GM23338 (cell line): ENCODE measurements at regions not wholly inside any gene's neighbourhood (a gene's known extent, or its start where the extent isn't known, plus 50 kb on each side); places are given as distances from the start of the nearest gene placed in this dataset.

Experiments
- ATAC-seq: fragments of 200-7000 bp; cut with Tn5 transposase; 3 replicates; pipeline ENCODE4 v1.9.1; 2020
- DNase-seq: peaks from one replicate; pipeline ENCODE4 v3.0.0-alpha.2; 2015; ENCODE audit warnings: low spot score
- H2AFZ ChIP-seq: fragments of 200-600 bp; sonication (generic); 2 replicates; pipeline ENCODE4 v1.8.0; 2016; ENCODE audit warnings: antibody characterized with exemption, mild to moderate bottlenecking, moderate library complexity
- H3F3A ChIP-seq: fragments of 200-600 bp; sonication (generic); replicated peaks from 2 replicates; pipeline ENCODE4 v1.8.0; 2017; ENCODE audit warnings: antibody characterized with exemption, mixed run types, low read depth
- H3K27ac ChIP-seq: fragments of 200-600 bp; sonication (generic); 2 replicates; pipeline ENCODE4 v1.6.1; 2016; ENCODE audit warnings: low read depth
- H3K27me3 ChIP-seq: fragments of 200-600 bp; sonication (generic); 2 replicates; pipeline ENCODE4 v1.8.0; 2016; ENCODE audit warnings: mild to moderate bottlenecking, mixed run types, moderate library complexity; ENCODE audit not compliant: insufficient read depth
- H3K36me3 ChIP-seq: fragments of 200-600 bp; sonication (generic); 2 replicates; pipeline ENCODE4 v1.8.0; 2016; ENCODE audit warnings: mild to moderate bottlenecking; ENCODE audit not compliant: insufficient read depth
- H3K4me1 ChIP-seq: fragments of 200-600 bp; sonication (generic); 2 replicates; pipeline ENCODE4 v1.8.0; 2016; ENCODE audit warnings: mild to moderate bottlenecking, moderate library complexity; ENCODE audit not compliant: insufficient read depth
- H3K4me2 ChIP-seq: fragments of 200-600 bp; sonication (generic); 2 replicates; pipeline ENCODE4 v1.7.1; 2017; ENCODE audit warnings: mixed run types
- H3K4me3 ChIP-seq: fragments of 200-600 bp; sonication (generic); 2 replicates; pipeline ENCODE4 v1.6.1; 2016; ENCODE audit warnings: mixed run types
- H3K79me2 ChIP-seq: fragments of 200-600 bp; sonication (generic); replicated peaks from 2 replicates; pipeline ENCODE4 v1.8.0; 2017; ENCODE audit warnings: mild to moderate bottlenecking; ENCODE audit not compliant: insufficient read depth
- H3K9me2 ChIP-seq: fragments of 200-600 bp; sonication (generic); 2 replicates; pipeline ENCODE4 v1.8.0; 2017; ENCODE audit not compliant: insufficient read depth
- H4K20me1 ChIP-seq: fragments of 200-600 bp; sonication (generic); replicated peaks from 2 replicates; pipeline ENCODE4 v1.8.0; 2017; ENCODE audit warnings: mild to moderate bottlenecking; ENCODE audit not compliant: insufficient read depth
- H3K27ac Mint-ChIP-seq: 2 replicates; pipeline ENCODE4 v1.8.0; 2020; ENCODE audit warnings: inconsistent platforms, mild to moderate bottlenecking, moderate library complexity, mixed read lengths
- H3K27me3 Mint-ChIP-seq: 3 replicates; pipeline ENCODE4 v1.8.0; 2022; ENCODE audit warnings: low read depth, mild to moderate bottlenecking, moderate library complexity, mixed read lengths, inconsistent platforms; ENCODE audit not compliant: insufficient read depth, poor library complexity
- H3K36me3 Mint-ChIP-seq: 3 replicates; pipeline ENCODE4 v1.8.0; 2021; ENCODE audit warnings: low read depth, mild to moderate bottlenecking, inconsistent platforms, moderate library complexity, mixed read lengths
- H3K4me1 Mint-ChIP-seq: 3 replicates; pipeline ENCODE4 v1.8.0; 2020; ENCODE audit warnings: mild to moderate bottlenecking, inconsistent platforms, mixed read lengths
- H3K4me3 Mint-ChIP-seq: 3 replicates; pipeline ENCODE4 v1.8.0; 2021; ENCODE audit warnings: moderate library complexity, mild to moderate bottlenecking, inconsistent platforms, mixed read lengths
- H3K9me3 Mint-ChIP-seq: 3 replicates; pipeline ENCODE4 v1.8.0; 2020; ENCODE audit warnings: moderate library complexity, mild to moderate bottlenecking, inconsistent platforms, mixed read lengths
- CREB1 ChIP-seq: fragments of 250-450 bp; sonication (Bioruptor Pico); IDR thresholded peaks from 2 replicates; pipeline ENCODE4 v1.5.0; 2020; ENCODE audit warnings: low read depth, mild to moderate bottlenecking, moderate library complexity
- EZH2 ChIP-seq: fragments of 200-600 bp; sonication (generic); IDR thresholded peaks from one replicate; pipeline ENCODE4 v1.8.0; 2017; ENCODE audit warnings: antibody characterized with exemption, mild to moderate bottlenecking, low read depth; ENCODE audit not compliant: unreplicated experiment
- EZH2phosphoT487 ChIP-seq: fragments of 200-600 bp; sonication (generic); IDR thresholded peaks from one replicate; pipeline ENCODE4 v1.8.1; 2018; ENCODE audit warnings: antibody characterized with exemption; ENCODE audit not compliant: unreplicated experiment
- POLR2AphosphoS5 ChIP-seq: IDR thresholded peaks from 2 replicates; pipeline ENCODE4 v1.6.1; 2016; ENCODE audit warnings: antibody characterized with exemption, low read depth
- ZNF114 ChIP-seq: fragments of 250-450 bp; sonication (Bioruptor Pico); IDR thresholded peaks from 2 replicates; pipeline ENCODE4 v1.5.0; 2020; ENCODE audit warnings: mild to moderate bottlenecking, moderate library complexity
- TF ChIP-seq, protein P1 (sequence below): IDR thresholded peaks from 2 replicates; pipeline ENCODE4 v1.6.1; 2016; ENCODE audit warnings: antibody characterized with exemption
- TF ChIP-seq, protein P2 (sequence below), 2 experiments: fragments of 200-600 bp in 1 of 2; sonication (generic) in 1 of 2; conservative IDR thresholded peaks; 2 replicates each; pipeline versions ENCODE4 v1.5.1 to v1.6.1; 2016 to 2017; ENCODE audit warnings: antibody characterized with exemption in 2 of 2, low read depth in 2 of 2, mild to moderate bottlenecking in 2 of 2, moderate library complexity in 1 of 2
- TF ChIP-seq, protein P3 (sequence below): IDR thresholded peaks from one replicate; pipeline ENCODE4 v1.6.1; 2018; ENCODE audit warnings: antibody characterized with exemption; ENCODE audit not compliant: unreplicated experiment

DNA sequence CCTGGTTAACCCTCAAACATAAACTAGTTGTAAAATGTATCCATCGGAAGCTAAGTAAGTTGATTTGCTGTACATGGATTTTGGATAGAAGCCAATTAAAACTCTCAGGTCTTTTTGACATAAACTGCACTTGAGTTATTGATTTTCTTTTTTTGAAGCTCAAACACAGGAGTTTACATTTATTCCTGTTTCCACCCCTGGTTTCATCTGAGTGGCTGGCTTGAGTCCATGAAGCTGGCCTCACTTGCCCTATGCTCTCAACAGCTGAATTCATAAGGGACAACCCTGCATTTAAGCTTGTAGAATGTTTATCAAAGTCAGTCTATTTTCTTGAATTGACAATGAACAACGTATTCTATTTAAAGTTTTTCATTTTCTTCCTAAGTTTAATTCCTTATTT lies 58.1 kb upstream of the PLEKHG1 start:
- H3K4me3 ChIP-seq: no peak overlapping the region
- H3K79me2 ChIP-seq: no peaks in the 10 kb centered on the region
- no peak overlapping the region for H3K4me2 ChIP-seq
- H3K27ac ChIP-seq: no peak overlapping the region
- no peak overlapping the region for H2AFZ ChIP-seq
- peaks cover 14% of the 10 kb centered on the region for H3K9me3 Mint-ChIP-seq
- H3F3A ChIP-seq: no peaks in the 10 kb centered on the region
- ATAC-seq (no peak), DNase-seq (no peak)
- no peak overlapping the region for H3K4me3 Mint-ChIP-seq
- no peaks in the 10 kb centered on the region for H4K20me1 ChIP-seq
- TF ChIP-seq ZNF114 (CRISPR knock-in tag): no peak
- TF ChIP-seq, protein P1, sequence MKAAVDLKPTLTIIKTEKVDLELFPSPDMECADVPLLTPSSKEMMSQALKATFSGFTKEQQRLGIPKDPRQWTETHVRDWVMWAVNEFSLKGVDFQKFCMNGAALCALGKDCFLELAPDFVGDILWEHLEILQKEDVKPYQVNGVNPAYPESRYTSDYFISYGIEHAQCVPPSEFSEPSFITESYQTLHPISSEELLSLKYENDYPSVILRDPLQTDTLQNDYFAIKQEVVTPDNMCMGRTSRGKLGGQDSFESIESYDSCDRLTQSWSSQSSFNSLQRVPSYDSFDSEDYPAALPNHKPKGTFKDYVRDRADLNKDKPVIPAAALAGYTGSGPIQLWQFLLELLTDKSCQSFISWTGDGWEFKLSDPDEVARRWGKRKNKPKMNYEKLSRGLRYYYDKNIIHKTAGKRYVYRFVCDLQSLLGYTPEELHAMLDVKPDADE: no peak
- TF ChIP-seq, protein P2, sequence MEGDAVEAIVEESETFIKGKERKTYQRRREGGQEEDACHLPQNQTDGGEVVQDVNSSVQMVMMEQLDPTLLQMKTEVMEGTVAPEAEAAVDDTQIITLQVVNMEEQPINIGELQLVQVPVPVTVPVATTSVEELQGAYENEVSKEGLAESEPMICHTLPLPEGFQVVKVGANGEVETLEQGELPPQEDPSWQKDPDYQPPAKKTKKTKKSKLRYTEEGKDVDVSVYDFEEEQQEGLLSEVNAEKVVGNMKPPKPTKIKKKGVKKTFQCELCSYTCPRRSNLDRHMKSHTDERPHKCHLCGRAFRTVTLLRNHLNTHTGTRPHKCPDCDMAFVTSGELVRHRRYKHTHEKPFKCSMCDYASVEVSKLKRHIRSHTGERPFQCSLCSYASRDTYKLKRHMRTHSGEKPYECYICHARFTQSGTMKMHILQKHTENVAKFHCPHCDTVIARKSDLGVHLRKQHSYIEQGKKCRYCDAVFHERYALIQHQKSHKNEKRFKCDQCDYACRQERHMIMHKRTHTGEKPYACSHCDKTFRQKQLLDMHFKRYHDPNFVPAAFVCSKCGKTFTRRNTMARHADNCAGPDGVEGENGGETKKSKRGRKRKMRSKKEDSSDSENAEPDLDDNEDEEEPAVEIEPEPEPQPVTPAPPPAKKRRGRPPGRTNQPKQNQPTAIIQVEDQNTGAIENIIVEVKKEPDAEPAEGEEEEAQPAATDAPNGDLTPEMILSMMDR (conservative IDR thresholded peaks at IDR 0.05; ENCODE audit: low read depth in 2 of 2): no peak
- no peak for TF ChIP-seq POLR2AphosphoS5
- H3K36me3 Mint-ChIP-seq: no peaks in the 10 kb centered on the region
- no peaks in the 10 kb centered on the region for H3K36me3 ChIP-seq
- H3K9me2 ChIP-seq: 0 out of 2 replicates have a peak, but pooled peaks cover 3% of the 10 kb centered on the region
- peaks cover 2% of the 10 kb centered on the region for H3K27me3 Mint-ChIP-seq
- H3K4me1 ChIP-seq: no peaks in the 10 kb centered on the region
- H3K27ac Mint-ChIP-seq: no peak overlapping the region
- H3K4me1 Mint-ChIP-seq: no peaks in the 10 kb centered on the region
- no peaks in the 10 kb centered on the region for H3K27me3 ChIP-seq

DNA sequence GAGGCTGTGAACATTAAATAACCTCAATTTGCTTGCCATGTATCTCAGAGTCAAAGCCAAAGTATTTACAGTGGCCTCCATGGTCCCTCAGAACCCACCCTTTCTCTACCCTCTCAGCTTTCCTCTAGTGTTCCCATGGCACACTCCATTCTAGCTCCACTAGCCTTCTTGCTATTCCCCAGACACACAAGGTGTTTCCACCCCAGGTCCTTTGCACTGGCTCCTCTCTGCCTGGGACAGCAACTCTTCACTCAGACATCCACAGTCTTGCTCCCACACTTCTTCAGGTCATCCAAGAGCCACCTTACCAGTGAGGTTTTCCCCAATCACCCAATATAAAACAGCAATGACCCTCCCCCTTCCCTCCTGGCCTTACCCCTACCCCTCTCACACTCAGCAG lies 56.5 kb upstream of the PLEKHG1 start:
- peaks cover 7% of the 10 kb centered on the region; the same call in 2 of the 3 replicates for H3K4me1 Mint-ChIP-seq
- 0 out of 2 replicates have a peak, but pooled peaks cover 3% of the 10 kb centered on the region for H3K9me2 ChIP-seq
- peaks cover 8% of the 10 kb centered on the region for H3K9me3 Mint-ChIP-seq
- TF ChIP-seq ZNF114 (CRISPR knock-in tag): no peak
- TF ChIP-seq CREB1 (CRISPR knock-in tag): no peak
- no peak for TF ChIP-seq EZH2
- TF ChIP-seq, protein P3, sequence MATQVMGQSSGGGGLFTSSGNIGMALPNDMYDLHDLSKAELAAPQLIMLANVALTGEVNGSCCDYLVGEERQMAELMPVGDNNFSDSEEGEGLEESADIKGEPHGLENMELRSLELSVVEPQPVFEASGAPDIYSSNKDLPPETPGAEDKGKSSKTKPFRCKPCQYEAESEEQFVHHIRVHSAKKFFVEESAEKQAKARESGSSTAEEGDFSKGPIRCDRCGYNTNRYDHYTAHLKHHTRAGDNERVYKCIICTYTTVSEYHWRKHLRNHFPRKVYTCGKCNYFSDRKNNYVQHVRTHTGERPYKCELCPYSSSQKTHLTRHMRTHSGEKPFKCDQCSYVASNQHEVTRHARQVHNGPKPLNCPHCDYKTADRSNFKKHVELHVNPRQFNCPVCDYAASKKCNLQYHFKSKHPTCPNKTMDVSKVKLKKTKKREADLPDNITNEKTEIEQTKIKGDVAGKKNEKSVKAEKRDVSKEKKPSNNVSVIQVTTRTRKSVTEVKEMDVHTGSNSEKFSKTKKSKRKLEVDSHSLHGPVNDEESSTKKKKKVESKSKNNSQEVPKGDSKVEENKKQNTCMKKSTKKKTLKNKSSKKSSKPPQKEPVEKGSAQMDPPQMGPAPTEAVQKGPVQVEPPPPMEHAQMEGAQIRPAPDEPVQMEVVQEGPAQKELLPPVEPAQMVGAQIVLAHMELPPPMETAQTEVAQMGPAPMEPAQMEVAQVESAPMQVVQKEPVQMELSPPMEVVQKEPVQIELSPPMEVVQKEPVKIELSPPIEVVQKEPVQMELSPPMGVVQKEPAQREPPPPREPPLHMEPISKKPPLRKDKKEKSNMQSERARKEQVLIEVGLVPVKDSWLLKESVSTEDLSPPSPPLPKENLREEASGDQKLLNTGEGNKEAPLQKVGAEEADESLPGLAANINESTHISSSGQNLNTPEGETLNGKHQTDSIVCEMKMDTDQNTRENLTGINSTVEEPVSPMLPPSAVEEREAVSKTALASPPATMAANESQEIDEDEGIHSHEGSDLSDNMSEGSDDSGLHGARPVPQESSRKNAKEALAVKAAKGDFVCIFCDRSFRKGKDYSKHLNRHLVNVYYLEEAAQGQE: no peak
- no peak for TF ChIP-seq EZH2phosphoT487
- TF ChIP-seq, protein P1: no peak
- TF ChIP-seq, protein P2 (conservative IDR thresholded peaks at IDR 0.05; ENCODE audit: low read depth in 2 of 2): no peak

More for the DNA sequence above, 56.5 kb upstream of the PLEKHG1 start:
- Histone ChIP-seq H3K27ac (no peak overlapping the region), H3K79me2 (no peaks in the 10 kb centered on the region), H3K36me3 (no peaks in the 10 kb centered on the region), H4K20me1 (no peaks in the 10 kb centered on the region), H2AFZ (no peak overlapping the region), H3K4me2 (no peak overlapping the region), H3K4me1 (no peaks in the 10 kb centered on the region), H3F3A (no peaks in the 10 kb centered on the region), H3K4me3 (no peak overlapping the region), H3K27me3 (no peaks in the 10 kb centered on the region)
- H3K27me3 Mint-ChIP-seq: peaks cover 4% of the 10 kb centered on the region
- no peaks in the 10 kb centered on the region for H3K36me3 Mint-ChIP-seq
- ATAC-seq: no peak
- no peak for DNase-seq
- no peak overlapping the region for H3K4me3 Mint-ChIP-seq
- H3K27ac Mint-ChIP-seq: no peak overlapping the region
